Neuron (in vitro differentiated cells): ENCODE measurements at regions not wholly inside any gene's neighbourhood (a gene's known extent, or its start where the extent isn't known, plus 50 kb on each side); places are given as distances from the start of the nearest gene placed in this dataset.

Experiments used
- H2AFZ ChIP-seq: one replicate; pipeline ENCODE4 v1.6.1; 2013; ENCODE audit warnings: low read depth, mild to moderate bottlenecking, inconsistent platforms, low read length, moderate library complexity
- H3K27me3 ChIP-seq: one replicate; pipeline ENCODE4 v1.6.1; 2013; ENCODE audit warnings: low read length; ENCODE audit not compliant: insufficient read depth
- H3K36me3 ChIP-seq: one replicate; pipeline ENCODE4 v1.6.1; 2013; ENCODE audit warnings: low read length; ENCODE audit not compliant: insufficient read depth
- H3K4me1 ChIP-seq: one replicate; pipeline ENCODE4 v1.6.1; 2013; ENCODE audit warnings: low read length; ENCODE audit not compliant: insufficient read depth
- H3K4me3 ChIP-seq: 2 replicates; pipeline ENCODE4 v1.5.1; 2013; ENCODE audit warnings: mild to moderate bottlenecking, low read length, moderate library complexity
- H3K9me3 ChIP-seq: one replicate; pipeline ENCODE4 v1.6.1; 2013; ENCODE audit warnings: low read length

- Histone ChIP-seq H3K36me3 (no peaks in the 10 kb centered on the region), H3K4me1 (no peaks in the 10 kb centered on the region), H3K9me3 (no peaks in the 10 kb centered on the region), H2AFZ (no peak overlapping the region), H3K27me3 (no peaks in the 10 kb centered on the region), H3K4me3 (no peak overlapping the region)
Measured at GRCh38 chr5:85077581-85077980, 692.9 kb upstream of the EDIL3 start.

- Histone ChIP-seq H3K36me3 (no peaks in the 10 kb centered on the region), H2AFZ (no peak overlapping the region), H3K4me3 (no peak overlapping the region), H3K4me1 (no peaks in the 10 kb centered on the region), H3K9me3 (no peaks in the 10 kb centered on the region), H3K27me3 (no peaks in the 10 kb centered on the region)
Measured at GRCh38 chr5:85096421-85096820, 711.7 kb upstream of the EDIL3 start.

GRCh38 chr5:85108471-85108870 lies 723.8 kb upstream of the EDIL3 start:
- Histone ChIP-seq H2AFZ (no peak overlapping the region), H3K4me1 (no peaks in the 10 kb centered on the region), H3K36me3 (no peaks in the 10 kb centered on the region), H3K9me3 (no peaks in the 10 kb centered on the region), H3K27me3 (no peaks in the 10 kb centered on the region), H3K4me3 (no peak overlapping the region)

- Histone ChIP-seq H3K27me3 (no peaks in the 10 kb centered on the region), H2AFZ (no peak overlapping the region), H3K4me3 (no peak overlapping the region), H3K36me3 (no peaks in the 10 kb centered on the region), H3K4me1 (no peaks in the 10 kb centered on the region), H3K9me3 (no peaks in the 10 kb centered on the region)
Measured at GRCh38 chr5:85109616-85110015, 724.9 kb upstream of the EDIL3 start.

GRCh38 chr5:85132269-85132668 lies 747.6 kb upstream of the EDIL3 start:
- no peak overlapping the region for H3K4me3 ChIP-seq
- H3K27me3 ChIP-seq = no peaks in the 10 kb centered on the region
- no peak overlapping the region for H2AFZ ChIP-seq
- no peaks in the 10 kb centered on the region for H3K9me3 ChIP-seq
- no peaks in the 10 kb centered on the region for H3K36me3 ChIP-seq
- H3K4me1 ChIP-seq = no peaks in the 10 kb centered on the region

- no peaks in the 10 kb centered on the region for H3K4me1 ChIP-seq
- H3K36me3 ChIP-seq = no peaks in the 10 kb centered on the region
- no peak overlapping the region for H3K4me3 ChIP-seq
- no peaks in the 10 kb centered on the region for H3K9me3 ChIP-seq
- H2AFZ ChIP-seq = no peak overlapping the region
- H3K27me3 ChIP-seq = no peaks in the 10 kb centered on the region
Measured at GRCh38 chr5:85140471-85140870, 755.8 kb upstream of the EDIL3 start.

- no peak overlapping the region for H3K4me3 ChIP-seq
- no peaks in the 10 kb centered on the region for H3K36me3 ChIP-seq
- H3K27me3 ChIP-seq = no peaks in the 10 kb centered on the region
- H3K4me1 ChIP-seq = no peaks in the 10 kb centered on the region
- no peaks in the 10 kb centered on the region for H3K9me3 ChIP-seq
- no peak overlapping the region for H2AFZ ChIP-seq
Measured at GRCh38 chr5:85143138-85143537, 758.5 kb upstream of the EDIL3 start.

- Histone ChIP-seq H2AFZ (no peak overlapping the region), H3K4me3 (no peak overlapping the region), H3K4me1 (no peaks in the 10 kb centered on the region), H3K36me3 (no peaks in the 10 kb centered on the region), H3K9me3 (no peaks in the 10 kb centered on the region), H3K27me3 (no peaks in the 10 kb centered on the region)
Measured at GRCh38 chr5:85148701-85149100, 764.0 kb upstream of the EDIL3 start.

- H3K4me3 ChIP-seq = no peak overlapping the region
- H3K9me3 ChIP-seq = no peaks in the 10 kb centered on the region
- H3K36me3 ChIP-seq = no peaks in the 10 kb centered on the region
- no peaks in the 10 kb centered on the region for H3K27me3 ChIP-seq
- H3K4me1 ChIP-seq = no peaks in the 10 kb centered on the region
- H2AFZ ChIP-seq = no peak overlapping the region
Measured at GRCh38 chr5:85159395-85159794, 774.7 kb upstream of the EDIL3 start.

GRCh38 chr5:85168474-85168873 lies 783.8 kb upstream of the EDIL3 start:
- Histone ChIP-seq H3K4me1 (no peaks in the 10 kb centered on the region), H2AFZ (no peak overlapping the region), H3K27me3 (no peaks in the 10 kb centered on the region), H3K36me3 (no peaks in the 10 kb centered on the region), H3K4me3 (no peak overlapping the region), H3K9me3 (no peaks in the 10 kb centered on the region)

GRCh38 chr5:85170183-85170582 lies 785.5 kb upstream of the EDIL3 start:
- no peaks in the 10 kb centered on the region for H3K36me3 ChIP-seq
- no peaks in the 10 kb centered on the region for H3K9me3 ChIP-seq
- no peaks in the 10 kb centered on the region for H3K4me1 ChIP-seq
- no peaks in the 10 kb centered on the region for H3K27me3 ChIP-seq
- H2AFZ ChIP-seq = no peak overlapping the region
- H3K4me3 ChIP-seq = no peak overlapping the region

GRCh38 chr5:85173469-85173868 lies 788.8 kb upstream of the EDIL3 start:
- Histone ChIP-seq H3K4me1 (no peaks in the 10 kb centered on the region), H3K36me3 (no peaks in the 10 kb centered on the region), H3K9me3 (no peaks in the 10 kb centered on the region), H2AFZ (no peak overlapping the region), H3K4me3 (no peak overlapping the region), H3K27me3 (no peaks in the 10 kb centered on the region)

- no peaks in the 10 kb centered on the region for H3K9me3 ChIP-seq
- H3K4me3 ChIP-seq = no peak overlapping the region
- H3K36me3 ChIP-seq = no peaks in the 10 kb centered on the region
- H2AFZ ChIP-seq = no peak overlapping the region
- H3K27me3 ChIP-seq = no peaks in the 10 kb centered on the region
- H3K4me1 ChIP-seq = no peaks in the 10 kb centered on the region
Measured at GRCh38 chr5:85182344-85182743, 797.7 kb upstream of the EDIL3 start.

- Histone ChIP-seq H3K36me3 (no peaks in the 10 kb centered on the region), H3K4me3 (no peak overlapping the region), H3K4me1 (no peaks in the 10 kb centered on the region), H3K9me3 (no peaks in the 10 kb centered on the region), H3K27me3 (no peaks in the 10 kb centered on the region), H2AFZ (no peak overlapping the region)
Measured at GRCh38 chr5:85204289-85204688, 819.6 kb upstream of the EDIL3 start.
